GM21381 (cell line): ENCODE measurements at regions not wholly inside any gene's neighbourhood (a gene's known extent, or its start where the extent isn't known, plus 50 kb on each side); places are given as distances from the start of the nearest gene placed in this dataset.

Source experiments
- ATAC-seq: cut with Tn5 transposase; IDR thresholded peaks from one replicate; pipeline ENCODE4 v1.9.1; 2021; ENCODE audit warnings: mild to moderate bottlenecking, moderate library complexity; ENCODE audit not compliant: unreplicated experiment

- no peak for ATAC-seq
These were observed 848.2 kb downstream of the DHX35 start for GRCh38 chr20:39810309-39810708.

- ATAC-seq, result no peak
These were observed 846.5 kb downstream of the DHX35 start for GRCh38 chr20:39808613-39809012.

GRCh38 chr20:39800548-39800947 lies 838.4 kb downstream of the DHX35 start:
- ATAC-seq, result peak; percentile 55

DNA sequence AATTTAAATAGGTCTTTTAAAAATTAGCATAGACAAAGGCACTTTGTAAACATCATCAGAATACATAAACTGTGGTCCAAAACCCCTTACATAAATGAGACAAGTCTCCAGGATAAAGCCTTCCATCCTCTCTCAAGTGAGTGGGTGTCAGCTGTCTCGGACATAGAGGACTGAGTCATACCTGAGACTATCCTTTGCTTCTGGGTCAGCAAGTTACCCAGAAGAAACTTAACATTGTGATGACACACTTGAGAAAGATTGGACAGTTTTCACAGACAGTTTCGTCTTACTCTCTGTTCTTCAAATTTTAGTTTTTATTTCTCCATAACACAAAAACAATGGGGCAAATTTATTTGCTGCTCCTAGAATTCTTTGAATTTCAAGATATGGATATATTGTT lies 838.0 kb downstream of the DHX35 start:
- peak; percentile 86 for ATAC-seq

DNA sequence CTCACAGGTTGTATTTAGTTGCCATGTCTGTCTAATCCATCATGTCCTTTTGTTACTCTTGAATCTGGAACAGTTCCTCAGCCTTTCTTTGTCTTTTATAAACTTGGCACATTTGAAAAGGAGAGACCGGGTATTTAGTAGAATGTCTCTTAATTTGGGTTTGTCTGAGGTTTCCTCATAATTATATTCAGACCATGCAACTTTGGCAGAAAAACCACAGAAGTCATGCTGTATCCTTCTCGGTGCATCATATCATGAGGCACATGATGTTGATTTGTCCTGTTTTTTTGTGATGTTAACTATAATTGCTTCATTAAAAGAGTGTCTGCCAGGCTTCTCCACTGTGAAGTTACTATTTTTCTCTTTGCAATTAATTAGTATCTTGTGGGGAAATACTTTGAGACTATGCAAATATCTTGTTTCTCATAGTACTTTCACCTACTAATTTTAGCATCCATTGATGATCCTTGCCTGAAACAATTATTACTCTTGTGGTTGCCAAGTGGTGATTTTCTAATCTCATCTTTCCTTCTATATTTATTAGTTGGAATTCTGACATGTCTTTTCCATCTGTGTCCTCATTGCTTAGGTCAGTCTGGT lies 837.3 kb downstream of the DHX35 start:
- peak; percentile 44 for ATAC-seq

DNA sequence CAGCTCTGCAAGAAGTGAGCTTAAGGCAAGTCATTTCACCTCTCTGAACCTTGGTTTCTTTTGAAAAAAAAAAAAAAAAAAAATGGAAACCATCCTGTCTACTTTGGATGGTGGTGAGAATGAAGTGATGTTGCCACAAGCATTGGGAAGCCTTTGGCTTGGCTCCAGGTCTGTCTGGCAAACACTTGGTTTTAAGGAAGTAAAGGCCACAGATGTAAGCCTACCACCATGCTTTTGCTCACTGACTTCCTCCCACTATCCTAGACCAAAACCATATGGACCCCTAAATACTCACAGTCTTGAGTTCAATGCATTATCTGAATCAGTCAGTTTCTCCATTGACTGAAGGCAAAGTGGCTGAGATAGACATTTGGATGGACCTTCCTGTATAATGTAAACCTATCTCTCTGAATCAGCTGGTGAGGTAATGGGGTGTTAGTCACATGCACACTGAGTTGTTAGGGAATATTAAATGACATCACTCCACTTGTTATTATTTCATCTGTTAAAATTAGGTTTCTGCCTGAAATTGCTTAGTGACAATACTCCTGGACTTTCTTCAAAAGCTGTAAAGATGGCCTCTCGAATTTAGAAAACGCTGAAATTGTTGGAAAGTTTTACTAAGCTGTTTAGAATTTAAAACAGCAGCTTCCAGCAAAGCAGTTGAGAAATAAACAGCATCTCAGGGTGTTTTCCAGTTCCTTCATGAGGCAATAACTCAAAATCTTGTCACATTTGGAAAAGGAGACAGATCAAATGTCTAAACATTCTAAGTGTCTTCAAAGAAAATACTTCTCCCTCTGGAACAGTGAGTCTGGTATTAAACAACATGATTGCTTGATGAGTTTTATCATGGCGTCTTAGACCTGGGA lies 833.5 kb downstream of the DHX35 start:
- no peak for ATAC-seq

DNA sequence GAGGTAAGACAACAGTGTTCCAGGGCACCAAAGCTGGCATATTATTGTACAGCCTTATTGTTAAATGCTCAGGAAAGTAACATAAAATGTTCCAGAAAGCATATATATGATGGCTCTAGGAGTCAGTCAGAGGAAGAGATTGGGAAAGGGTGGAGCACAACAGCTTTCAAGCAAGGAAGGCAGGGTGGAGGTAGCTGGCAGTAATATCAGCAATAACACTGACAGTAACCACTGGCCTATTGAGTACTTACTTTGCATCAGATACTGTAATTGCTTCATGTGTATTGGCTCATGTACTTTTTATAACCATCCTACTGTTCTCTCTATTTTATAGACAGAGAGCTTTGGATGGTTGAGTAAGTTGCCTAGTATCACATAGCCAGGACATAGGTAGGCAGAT lies 830.2 kb downstream of the DHX35 start:
- no peak for ATAC-seq

DNA sequence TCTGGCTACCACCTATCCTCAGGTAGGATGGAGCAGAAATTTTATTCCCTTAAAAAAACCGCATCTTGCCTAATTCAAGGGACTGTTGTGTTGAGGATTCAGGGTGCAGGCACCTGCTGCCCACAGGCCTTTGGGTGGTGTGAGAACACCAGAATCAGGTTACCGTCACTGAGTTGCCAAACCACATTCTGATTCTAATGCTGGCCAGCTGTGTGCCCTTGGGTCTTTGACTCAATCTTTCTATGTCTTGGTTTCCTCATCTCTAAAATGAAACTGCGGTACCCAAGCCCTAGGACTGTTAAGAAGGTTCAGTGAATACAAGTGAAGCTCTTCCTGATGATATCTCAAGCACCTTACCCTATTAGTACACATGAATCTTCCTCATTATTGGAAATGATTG lies 827.3 kb downstream of the DHX35 start:
- no peak for ATAC-seq

GRCh38 chr20:39785252-39785917 lies 823.2 kb downstream of the DHX35 start:
- ATAC-seq, result no peak

DNA sequence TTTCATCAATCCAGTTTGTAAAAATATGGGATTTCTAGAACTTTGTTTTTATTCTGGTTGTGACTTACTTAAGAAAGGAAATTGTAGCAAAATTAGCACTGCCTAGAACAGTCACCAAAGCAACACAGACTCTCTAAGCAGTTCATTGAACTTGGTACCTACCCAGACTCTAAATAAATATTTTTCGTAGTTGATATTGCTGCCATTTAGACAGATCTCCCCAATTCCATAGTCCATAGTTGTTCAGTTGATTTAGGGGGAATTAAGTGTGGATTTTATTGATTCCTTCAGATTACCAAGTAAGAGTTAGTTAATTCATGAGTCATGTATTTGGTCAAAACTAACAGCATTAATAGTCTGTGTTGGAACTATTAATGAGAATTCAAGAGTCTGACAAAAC lies 822.5 kb downstream of the DHX35 start:
- no peak for ATAC-seq

DNA sequence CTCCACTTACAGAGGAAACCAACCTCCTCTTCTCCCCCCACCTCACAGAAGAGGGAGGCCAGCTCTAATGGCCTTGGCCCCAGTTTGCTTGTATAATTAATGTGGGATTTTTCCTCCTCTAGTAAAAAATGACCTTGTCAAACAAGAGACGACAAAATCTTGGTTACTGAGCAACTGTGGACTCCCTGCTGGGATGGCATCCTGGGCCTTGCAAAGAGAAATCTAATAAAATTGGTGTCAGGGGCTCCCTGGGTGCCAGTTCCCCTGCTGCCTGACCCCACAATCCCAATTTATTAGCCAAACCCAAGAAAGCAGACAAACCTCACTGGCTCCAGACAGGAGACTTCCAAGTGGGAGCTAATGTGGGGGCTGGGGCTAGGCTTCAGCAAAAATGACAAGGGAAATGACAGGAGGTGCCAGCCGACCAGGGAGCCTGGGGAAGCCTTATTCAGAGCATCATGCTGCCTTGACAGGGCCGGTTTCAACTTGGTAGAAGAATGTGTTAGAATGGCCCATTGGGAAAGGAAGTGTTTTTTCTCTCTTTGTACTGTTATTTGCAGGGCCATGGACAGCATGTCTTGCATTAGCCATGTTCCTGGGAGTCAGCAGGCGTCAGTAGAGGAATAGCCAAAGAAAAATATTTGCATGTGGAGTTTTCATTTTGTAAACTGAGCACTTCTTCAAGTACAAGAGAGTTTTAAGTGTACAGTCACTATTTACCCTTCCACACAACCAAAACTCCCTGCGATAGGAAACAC lies 816.9 kb downstream of the DHX35 start:
- ATAC-seq, result no peak

DNA sequence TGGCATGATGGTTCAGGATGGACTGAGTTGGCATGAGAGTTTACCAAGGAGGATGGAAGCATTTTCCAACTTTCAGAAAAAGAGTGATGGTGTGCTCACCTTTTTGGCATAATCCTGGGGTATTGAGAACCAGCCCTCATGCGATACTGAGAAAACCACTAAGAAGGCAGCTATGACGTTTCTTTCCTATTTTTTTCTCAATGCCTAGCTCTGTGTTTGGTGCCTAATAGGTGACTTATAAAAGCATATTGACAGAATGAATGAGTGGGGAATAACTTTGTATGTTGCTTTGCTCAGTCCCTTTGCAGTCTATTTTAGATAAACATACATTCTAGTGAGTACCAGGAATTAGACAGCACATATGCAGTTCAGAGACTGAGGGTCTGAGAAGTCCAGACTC lies 816.3 kb downstream of the DHX35 start:
- no peak for ATAC-seq

DNA sequence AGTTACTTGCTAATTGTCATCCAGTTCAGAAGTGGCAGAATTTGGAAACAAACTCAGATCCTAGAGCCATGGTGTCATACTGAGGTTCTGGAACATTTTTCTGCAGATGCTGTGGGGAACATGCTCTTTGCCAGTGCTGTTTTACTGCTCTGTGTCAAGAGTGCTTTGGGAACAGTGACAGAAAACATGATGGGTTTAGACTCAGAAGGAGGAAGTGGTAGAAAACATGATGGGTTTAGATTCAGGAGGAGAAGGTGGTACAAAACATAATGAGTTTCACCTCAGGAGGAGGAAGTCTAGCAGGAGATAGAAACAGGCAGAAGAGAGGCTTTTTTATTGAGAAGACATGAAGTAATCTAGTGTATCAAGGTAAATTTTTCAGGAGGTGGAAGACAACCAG lies 815.5 kb downstream of the DHX35 start:
- no peak for ATAC-seq

- no peak for ATAC-seq
These were observed 813.0 kb downstream of the DHX35 start for GRCh38 chr20:39775110-39775509.

DNA sequence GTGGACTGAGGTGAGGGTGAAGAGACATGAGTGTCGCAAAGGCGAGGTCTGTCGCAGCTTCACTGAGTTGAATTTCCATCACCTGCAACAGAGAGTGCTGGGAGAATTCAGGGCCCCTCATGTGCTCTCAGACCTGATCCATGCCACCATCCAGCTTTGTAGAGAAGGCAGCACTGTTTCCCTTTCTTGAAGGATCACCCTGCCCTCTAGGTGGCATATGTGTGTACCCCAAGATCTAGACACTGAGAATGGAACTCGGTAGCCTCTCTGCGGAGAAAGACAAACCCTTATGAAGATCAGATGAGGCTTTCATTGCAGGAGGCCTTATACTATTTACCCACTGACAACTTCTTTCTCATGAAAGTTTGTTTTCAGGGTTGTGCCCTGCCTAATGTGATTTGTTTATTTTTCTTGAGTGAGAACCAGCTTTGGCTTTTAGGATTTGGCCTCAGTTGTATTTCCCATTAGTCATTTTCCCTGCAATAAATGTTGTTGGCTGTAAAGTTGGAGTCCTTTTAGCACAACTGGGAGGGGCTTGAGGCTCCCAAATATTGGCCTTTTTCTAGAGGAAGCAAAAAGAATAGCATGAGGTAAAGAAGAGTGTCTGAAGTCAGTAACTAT lies 811.3 kb downstream of the DHX35 start:
- no peak for ATAC-seq

DNA sequence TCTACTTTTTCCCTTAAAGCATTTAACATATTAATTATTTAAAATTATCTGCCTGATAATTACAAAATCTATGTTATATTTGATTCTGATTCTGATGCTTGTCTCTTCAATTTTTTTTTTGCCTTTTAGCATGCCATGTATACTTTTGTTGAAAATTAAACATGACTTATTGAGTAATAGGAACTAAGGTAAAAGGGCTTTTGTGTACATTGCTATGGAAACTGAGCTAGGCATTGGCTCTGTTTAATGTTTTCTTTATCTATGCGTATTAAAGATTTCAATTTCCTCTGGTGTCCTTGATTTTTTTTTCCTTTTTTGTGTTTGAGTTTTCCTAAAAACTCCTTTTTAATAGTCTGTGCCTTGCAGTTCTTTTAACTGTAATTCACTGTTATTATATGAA lies 805.2 kb downstream of the DHX35 start:
- ATAC-seq, result no peak

- ATAC-seq, result no peak
These were observed 804.2 kb downstream of the DHX35 start for GRCh38 chr20:39766333-39766732.

GRCh38 chr20:39762716-39763115 lies 800.6 kb downstream of the DHX35 start:
- no peak for ATAC-seq

DNA sequence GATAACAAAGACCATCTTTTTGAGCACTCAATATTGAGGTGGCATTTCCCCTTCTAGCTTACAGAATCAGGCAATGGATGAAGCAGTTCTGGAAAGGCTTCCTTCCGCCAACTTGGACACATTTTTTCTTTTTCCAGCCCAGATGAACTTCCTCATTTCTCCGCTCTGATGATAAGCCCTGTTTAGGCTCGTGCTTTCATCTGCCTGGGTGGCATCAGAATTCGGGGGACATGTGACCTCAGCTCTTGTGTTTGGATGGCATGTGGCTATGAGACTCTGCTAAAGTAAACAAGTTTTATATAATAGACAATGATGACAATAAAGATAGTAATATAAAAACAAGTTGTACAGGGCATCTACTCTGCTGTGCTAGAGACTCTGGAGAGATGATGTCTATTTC lies 796.7 kb downstream of the DHX35 start:
- ATAC-seq, result no peak

- ATAC-seq, result no peak
These were observed 794.7 kb downstream of the DHX35 start for GRCh38 chr20:39756828-39757227.

GRCh38 chr20:39756369-39756768 lies 794.2 kb downstream of the DHX35 start:
- no peak for ATAC-seq
